ENCODE measurements at regions not wholly inside any gene's neighbourhood (a gene's known extent, or its start where the extent isn't known, plus 50 kb on each side); places are given as distances from the start of the nearest gene placed in this dataset.

DNA sequence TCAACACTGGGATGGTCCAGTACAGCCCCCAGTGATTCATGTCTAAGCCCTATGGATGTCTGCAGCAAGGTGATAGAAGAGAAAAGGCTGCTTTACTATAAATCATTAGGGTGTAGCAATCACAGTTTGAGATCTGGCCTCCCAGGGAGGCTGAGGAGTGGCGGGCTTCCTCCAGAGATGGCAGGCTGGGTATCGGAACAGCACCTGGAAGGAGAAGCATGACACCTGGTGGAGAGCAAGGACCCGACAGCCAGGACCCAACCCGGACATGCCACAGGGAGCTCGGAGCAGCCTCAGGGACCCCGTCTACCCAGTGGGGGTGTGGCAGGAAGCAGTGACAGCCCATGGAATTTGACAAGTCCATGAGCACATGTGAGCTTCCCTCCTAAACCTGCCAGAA lies 114.8 kb upstream of the CD93 start:
- no peak for DNase-seq

DNA sequence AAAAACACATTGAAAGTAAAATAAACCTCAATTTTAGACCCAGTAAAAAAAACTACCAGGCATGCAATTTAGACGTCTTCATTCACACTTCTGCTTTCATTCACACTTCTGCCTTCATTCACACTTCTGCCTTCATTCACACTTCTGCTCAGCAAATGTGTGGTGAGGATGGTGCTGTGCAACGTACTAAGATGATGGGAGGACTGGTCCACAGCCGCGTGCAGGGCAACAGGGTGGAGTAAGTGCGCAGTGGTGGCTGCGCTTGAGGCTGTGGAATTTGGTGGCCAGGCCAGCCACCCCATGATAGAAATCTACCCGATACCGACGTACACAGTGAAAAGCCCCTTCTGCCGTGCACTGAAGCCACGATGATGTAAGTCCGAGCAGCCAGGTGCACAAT lies 114.3 kb upstream of the CD93 start:
- no peak for DNase-seq

DNA sequence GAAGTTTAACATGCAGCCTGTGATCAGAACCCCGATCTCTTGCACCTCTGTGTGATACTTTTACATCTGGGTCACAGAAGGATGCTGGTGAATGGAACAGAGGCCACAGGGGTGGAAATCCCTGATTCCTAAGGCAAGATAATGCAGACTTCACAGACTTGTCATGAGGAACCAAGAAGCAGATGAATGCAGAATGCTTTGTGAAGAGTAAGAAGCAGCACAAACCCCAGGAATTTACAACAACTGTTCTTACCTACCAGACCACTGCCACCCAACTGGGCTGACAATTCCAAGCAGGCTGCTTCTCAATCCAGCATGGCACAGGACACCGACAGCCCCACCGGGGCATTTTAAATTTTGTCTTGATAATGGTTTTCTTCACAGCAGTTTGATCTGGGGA lies 113.2 kb upstream of the CD93 start:
- no peak for DNase-seq

- DNase-seq, result no peak
Measured at GRCh38 chr20:23198815-23199214, 112.7 kb upstream of the CD93 start.

DNA sequence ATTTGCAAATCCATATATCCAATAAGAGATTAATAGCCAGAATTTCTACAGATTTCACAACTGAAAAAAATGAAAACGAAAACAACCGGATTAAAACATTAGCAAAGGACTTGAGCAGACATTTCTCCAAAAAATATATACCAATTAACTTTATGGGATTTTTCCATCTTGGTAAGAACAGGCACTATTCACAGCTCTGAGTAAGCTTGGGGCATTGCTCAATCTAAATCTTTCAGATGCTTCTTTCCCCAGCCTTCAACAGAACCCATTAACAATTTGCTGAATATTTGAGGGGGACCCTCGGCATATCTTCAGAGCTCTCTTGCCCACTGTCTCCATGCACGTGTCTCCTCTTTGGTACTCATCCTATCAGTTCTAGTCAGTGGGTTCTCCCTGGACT lies 111.7 kb upstream of the CD93 start:
- no peak for DNase-seq

GRCh38 chr20:23195636-23196035 lies 109.5 kb upstream of the CD93 start:
- DNase-seq, result no peak

DNA sequence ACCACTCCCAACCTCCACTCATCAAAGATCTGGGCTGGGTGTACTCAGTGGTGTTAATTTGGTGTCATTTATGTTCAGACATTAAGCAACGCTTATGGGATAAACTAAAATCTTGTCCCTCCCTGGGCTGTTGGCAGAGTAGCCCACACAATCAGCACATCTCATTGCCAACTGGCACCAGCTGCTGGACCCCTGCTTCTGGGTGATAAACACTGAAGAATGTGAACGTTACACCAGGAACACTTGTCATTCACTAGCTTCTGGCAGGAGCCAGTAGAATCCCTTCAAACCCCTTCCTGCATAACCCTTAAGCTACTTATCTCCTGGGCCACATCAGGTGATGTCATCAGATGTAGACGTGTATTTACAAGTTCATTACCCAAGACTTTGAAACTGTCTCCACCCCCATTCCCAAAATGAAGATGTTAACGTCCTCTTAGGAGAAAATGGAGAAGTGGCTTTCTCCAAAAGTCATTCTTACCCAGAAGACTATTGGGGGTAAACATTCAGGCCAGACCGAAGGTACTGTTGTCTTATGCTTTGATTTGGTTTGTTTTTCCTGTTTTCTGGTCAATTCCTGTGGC lies 107.8 kb upstream of the CD93 start:
- no peak for DNase-seq

DNA sequence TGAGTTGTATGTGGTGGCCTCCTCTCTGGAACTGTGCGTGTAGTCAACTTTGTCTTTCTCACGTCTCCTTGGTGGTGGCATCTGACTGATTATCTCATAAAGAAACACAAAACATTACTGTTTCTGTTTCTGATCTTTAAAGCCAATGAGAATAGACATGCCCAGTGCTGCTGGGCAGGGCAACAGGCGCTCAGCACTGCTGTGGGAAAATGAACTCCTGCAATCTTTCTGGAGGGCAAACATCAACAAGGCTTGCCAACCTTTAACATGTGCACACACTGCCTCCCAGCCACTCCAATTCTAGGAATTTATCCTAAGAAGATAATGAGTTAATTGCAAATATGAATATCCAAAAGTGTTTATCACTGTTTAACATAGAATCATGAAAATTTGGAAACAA lies 106.3 kb upstream of the CD93 start:
- DNase-seq, result no peak

DNA sequence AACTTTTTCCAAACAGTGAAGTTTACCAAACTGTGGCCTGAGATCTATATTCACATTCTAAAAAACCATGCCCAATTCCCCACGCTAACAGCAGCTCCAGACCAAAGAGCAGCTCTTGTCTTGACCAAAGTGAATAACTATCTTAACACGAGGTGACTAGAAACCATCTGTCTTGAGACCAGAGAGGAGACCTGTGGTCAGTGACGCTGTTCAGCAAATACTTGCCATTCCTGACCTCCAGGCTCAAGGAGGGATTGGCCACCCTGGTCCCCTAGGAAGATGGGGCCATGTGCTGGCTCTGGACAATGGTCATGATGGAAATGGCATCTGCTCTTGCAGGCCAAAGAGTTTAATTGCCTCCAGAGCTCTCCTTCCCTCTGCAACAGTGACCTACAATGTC lies 104.4 kb upstream of the CD93 start:
- DNase-seq, result no peak

DNA sequence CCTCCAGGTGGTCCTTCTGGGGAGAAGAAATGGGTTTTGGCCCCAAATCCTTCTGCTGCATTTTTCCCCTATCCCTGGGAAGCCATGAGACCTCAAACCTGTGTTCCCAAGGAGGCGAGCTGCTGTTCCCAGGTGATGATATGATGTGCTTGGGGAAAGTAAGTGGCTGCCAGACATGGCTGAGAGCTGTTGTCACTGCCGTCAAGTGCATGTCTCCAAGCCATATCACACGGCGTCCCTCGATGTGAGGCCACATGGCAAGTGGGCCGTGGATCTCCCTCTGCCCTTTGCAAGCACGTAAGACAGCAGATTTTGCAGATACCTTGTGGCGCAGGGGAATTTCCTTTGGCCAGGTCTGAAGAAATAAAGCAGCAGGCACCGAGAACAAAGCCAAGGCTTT lies 103.7 kb upstream of the CD93 start:
- no peak for DNase-seq

GRCh38 chr20:23189341-23189740 lies 103.2 kb upstream of the CD93 start:
- no peak for DNase-seq

DNA sequence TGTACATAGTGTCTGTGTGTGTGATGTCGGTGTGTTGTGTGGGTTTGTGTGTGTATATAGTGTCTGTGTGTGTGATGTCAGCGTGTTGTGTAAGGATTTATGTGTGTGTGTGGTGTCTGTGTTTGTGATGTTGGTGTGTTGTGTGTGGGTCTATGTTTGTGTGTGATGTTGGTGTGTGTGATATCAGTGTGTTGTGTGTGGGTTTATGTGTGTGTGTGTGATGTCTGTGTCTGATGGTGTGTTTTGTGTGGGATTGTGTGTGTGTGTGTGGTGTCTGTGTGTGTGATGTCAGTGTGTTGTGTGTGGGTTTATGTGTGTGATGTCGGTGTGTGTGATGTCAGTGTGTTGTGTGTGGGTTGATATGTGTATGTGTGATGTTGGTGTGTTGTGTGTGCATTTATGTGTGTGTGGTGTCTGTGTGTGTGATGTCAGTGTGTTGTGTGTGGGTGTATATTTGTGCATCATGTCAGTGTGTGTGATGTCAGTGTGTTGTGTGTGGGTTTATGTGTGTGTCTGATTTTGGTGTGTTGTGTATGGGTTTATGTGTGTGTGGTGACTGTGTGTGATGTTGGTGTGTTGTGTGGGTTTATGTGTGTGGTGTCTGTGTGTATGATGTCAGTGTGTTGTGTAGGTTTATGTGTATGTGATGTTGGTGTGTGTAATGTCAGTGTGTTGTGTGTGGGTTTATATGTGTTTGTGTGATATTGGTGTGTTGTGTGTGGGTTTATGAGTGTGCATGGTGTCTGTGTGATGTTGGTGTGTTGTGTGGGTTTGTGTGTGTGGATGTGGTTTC lies 102.4 kb upstream of the CD93 start:
- DNase-seq, result no peak

GRCh38 chr20:23187751-23188150 lies 101.6 kb upstream of the CD93 start:
- no peak for DNase-seq

- DNase-seq, result no peak
Measured at GRCh38 chr20:23186808-23187207, 100.7 kb upstream of the CD93 start.

DNA sequence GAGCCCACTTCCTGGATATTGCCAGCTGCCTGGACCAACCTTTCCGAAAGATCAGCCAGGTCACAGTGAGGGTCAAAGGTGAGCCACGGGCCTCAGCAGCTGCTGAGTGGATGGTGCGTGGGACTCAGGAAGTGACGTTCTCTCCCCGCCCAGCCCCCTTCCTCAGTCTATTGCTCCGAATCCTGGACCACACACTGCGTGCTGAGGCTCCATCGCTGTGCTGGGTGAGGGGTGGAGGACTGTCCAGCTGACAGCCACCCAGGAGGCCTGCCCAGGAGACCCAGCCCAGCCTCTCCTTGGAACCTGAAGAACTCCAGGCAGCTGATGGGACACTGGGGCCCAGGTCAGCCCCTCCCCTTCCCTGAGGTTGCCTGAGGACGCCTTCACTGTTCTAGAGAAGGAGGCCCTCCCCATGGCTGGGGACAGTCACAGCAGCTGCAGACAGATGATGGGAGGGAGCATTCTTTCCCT lies 94.4 kb upstream of the CD93 start:
- no peak for DNase-seq

DNA sequence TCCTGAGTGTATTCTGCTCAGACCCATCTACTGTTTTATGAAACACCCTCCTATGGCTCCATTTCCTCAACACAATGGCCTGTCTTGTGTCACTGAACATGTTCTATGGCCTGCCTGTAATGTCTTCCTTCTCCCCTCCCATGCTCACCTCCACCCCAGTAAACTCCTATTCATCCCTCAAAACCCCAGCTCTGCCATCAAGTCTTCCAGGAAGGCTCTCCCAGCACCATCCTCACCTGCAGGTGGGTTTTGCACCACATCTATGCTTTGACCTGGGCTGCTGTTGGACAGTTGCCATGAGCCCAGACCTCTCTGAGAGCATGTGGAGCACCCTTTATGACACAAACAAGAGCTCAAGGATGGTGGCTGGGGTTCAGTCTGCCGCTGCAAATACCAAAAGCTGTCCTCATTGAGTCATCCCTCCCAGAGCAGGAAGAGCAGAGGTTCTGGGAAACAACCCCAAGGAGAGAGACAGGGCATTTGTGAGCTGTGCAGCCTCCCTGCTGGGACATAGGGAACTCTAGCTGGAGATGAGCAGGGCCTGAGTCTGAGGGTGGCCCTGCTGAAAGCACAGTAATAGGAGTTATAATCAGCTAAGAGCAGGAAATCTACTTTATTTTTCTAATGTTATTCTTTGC lies 93.8 kb upstream of the CD93 start:
- no peak for DNase-seq

- no peak for DNase-seq
Measured at GRCh38 chr20:23178806-23179205, 92.7 kb upstream of the CD93 start.

DNA sequence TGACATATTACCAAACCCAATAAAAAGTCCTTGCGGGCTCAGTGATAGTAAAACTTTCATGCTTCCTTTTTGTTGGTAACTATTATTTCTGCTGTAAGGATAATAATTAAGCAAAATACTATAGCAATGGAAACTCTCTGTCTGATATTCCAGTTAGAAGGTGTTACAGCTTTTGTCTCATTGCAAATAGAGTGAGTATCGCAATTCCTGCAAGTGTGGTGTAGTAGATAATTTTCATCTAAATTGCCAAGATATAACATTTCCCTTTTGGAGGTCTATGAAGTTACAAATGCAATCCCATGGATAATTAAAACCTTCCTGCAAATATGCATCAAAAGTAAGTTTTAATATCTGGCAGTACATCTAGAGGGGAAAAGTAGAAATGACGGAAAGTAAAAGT lies 88.7 kb upstream of the CD93 start:
- DNase-seq, result no peak

DNA sequence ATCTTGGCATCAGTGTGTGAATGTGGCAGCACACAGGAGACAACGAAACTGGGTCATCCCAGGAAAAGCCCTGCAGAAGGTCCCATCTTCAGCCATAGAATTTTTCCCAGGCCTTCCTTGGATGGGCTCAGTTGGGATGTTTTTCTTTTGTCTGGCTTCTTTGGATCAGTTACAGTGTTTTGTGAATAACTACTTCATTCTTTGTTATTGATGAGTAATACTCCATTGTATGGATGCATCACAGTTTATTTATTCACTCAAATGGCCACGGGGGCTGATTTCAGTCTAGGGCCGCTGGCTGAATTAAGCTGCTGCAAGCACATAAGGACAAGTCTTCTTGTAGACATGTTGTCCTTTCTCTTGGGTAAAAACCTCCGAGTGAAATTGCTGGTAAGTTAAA lies 81.3 kb upstream of the CD93 start:
- DNase-seq, result no peak

GRCh38 chr20:23166563-23166962 lies 80.4 kb upstream of the CD93 start:
- DNase-seq, result no peak

GRCh38 chr20:23165964-23166363 lies 79.8 kb upstream of the CD93 start:
- no peak for DNase-seq

- no peak for DNase-seq
Measured at GRCh38 chr20:23165307-23165750, 79.2 kb upstream of the CD93 start.

DNA sequence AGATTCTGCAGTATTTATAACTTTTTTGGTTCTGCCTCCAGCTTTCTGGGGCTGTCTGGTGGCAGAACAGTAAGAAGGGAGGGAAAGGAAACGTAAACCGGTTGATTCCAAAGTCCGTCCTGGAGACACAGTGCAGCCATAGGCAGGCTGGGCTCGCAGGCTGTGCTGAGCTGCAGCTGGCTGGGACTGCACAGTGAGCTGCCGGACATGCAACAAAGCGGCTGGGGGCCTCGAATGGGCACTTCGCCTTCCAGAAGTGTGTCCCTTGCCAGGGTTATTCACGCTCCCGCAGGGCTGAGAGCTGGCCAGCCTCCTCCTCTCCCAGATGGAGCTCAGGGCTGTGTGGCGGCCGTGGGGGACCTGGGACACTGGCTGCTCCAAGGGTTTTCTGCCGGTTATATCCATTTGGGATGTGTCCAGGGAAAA lies 78.1 kb upstream of the CD93 start:
- no peak for DNase-seq

GRCh38 chr20:23163562-23163961 lies 77.4 kb upstream of the CD93 start:
- DNase-seq, result no peak
